ENCODE measurements at regions not wholly inside any gene's neighbourhood (a gene's known extent, or its start where the extent isn't known, plus 50 kb on each side); places are given as distances from the start of the nearest gene placed in this dataset.

DNA sequence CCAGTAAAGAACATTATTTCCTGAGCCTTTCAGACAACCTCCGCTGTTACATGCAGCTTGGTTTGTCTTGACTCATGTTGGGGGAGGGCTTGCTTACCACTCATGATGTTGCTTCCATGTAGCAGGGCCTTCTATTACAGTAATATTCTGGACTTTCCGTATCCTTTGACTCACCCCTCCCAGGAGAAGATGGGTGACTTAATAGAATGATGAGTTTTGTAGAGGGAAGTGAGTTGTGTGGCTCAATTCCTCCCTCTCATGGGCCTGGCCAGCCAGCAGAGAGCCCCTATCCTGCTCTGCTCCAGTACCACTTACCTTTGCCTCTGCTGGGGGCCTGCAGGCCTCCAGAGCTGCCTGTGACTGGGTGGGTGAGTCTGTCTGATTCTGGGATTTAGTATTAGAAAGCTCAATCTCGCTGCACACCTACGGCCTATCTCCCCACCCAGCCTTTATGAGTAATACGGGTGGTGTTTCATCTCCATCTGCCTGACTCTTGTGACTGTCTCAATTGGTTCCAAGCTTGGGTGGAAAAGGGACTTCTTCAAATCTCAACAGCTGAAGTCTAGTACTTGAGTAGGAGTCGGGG lies 52.6 kb upstream of the KLF9 start:
- Histone ChIP-seq H3K36me3 (no peaks in the 10 kb centered on the region), H3K9me3 (no peaks in the 10 kb centered on the region), H3K27ac (no peak overlapping the region), H3K4me3 (no peak overlapping the region), H3K27me3 (no peaks in the 10 kb centered on the region), H3K4me1 (ENCODE audit: insufficient read depth) (no peaks in the 10 kb centered on the region)
- WGBS, 3 donors: 92 to 94% (median 93%) methylated on average over 6 of the region's 6 CpGs
- DNase-seq: no peak
- intact Hi-C loops (cut with DNase I): no loop called here
- TF ChIP-seq EP300 (IDR thresholded peaks at IDR 0.05) (no peak), POLR2A (IDR thresholded peaks at IDR 0.05) (no peak)
- TF ChIP-seq, protein P1, sequence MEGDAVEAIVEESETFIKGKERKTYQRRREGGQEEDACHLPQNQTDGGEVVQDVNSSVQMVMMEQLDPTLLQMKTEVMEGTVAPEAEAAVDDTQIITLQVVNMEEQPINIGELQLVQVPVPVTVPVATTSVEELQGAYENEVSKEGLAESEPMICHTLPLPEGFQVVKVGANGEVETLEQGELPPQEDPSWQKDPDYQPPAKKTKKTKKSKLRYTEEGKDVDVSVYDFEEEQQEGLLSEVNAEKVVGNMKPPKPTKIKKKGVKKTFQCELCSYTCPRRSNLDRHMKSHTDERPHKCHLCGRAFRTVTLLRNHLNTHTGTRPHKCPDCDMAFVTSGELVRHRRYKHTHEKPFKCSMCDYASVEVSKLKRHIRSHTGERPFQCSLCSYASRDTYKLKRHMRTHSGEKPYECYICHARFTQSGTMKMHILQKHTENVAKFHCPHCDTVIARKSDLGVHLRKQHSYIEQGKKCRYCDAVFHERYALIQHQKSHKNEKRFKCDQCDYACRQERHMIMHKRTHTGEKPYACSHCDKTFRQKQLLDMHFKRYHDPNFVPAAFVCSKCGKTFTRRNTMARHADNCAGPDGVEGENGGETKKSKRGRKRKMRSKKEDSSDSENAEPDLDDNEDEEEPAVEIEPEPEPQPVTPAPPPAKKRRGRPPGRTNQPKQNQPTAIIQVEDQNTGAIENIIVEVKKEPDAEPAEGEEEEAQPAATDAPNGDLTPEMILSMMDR (IDR thresholded peaks at IDR 0.05): no peak

DNA sequence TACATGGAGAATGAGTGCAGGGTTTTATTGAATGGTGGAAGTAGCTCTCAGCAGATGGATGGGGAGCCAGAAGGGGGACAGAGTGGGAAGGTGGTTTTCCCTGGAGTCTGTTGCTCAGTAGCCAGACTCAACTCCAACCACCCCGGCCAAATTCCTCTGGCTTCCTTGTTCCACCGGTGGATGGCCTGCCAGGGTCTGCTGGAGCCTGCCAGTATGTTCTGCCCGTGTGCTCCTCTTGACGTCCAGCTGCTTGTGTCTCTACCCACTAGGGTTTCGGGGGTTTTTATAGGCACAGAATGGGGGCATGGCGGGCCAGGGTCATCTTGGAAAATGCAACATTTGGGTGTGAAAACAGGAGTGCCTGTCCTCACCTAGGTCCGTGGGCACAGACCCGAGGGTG lies 51.4 kb upstream of the KLF9 start:
- no peak for DNase-seq
- no peak overlapping the region for H3K4me3 ChIP-seq
- H3K4me1 ChIP-seq (ENCODE audit: insufficient read depth): no peaks in the 10 kb centered on the region
- H3K9me3 ChIP-seq: no peaks in the 10 kb centered on the region
- intact Hi-C loops (cut with DNase I): no loop called here
- no peak overlapping the region for H3K27ac ChIP-seq
- no peaks in the 10 kb centered on the region for H3K27me3 ChIP-seq
- TF ChIP-seq POLR2A (IDR thresholded peaks at IDR 0.05) (no peak), EP300 (IDR thresholded peaks at IDR 0.05) (no peak)
- TF ChIP-seq, protein P1 (IDR thresholded peaks at IDR 0.05): no peak
- WGBS, 3 donors: 85 to 90% (median 86%) methylated on average over 8 of the region's 8 CpGs
- no peaks in the 10 kb centered on the region for H3K36me3 ChIP-seq

DNA sequence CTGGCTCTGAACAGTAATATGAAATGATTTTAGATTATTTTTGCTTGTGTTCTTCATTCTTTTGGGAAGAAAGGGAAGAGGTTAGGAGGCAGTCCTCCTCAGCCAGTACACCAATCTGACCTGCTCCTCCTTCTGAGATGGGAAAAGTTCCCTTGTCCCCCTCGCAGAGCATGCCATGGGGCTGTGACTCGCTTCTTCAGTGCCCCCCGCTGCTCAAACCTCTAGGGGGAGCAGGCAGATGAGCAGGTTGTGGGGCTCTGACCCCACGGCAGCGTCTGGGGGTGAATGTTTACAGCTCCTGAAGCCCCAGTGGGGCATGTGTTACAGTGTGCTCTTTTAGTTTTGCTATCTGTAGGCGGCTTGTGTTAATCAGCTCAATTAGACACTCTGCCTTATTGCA lies 50.9 kb upstream of the KLF9 start:
- intact Hi-C loops (cut with DNase I): no loop called here
- no peaks in the 10 kb centered on the region for H3K36me3 ChIP-seq
- no peaks in the 10 kb centered on the region for H3K4me1 ChIP-seq (ENCODE audit: insufficient read depth)
- TF ChIP-seq, protein P1 (IDR thresholded peaks at IDR 0.05): no peak
- no peak for TF ChIP-seq POLR2A (IDR thresholded peaks at IDR 0.05)
- no peak for TF ChIP-seq EP300 (IDR thresholded peaks at IDR 0.05)
- H3K27me3 ChIP-seq: no peaks in the 10 kb centered on the region
- no peak for DNase-seq
- no peaks in the 10 kb centered on the region for H3K9me3 ChIP-seq
- H3K27ac ChIP-seq: no peak overlapping the region
- WGBS, 3 donors: 64 to 78% (median 66%) methylated on average over 6 of the region's 6 CpGs
- H3K4me3 ChIP-seq: no peak overlapping the region

Data from ovary (tissue), 7 donors.